Activated T-helper 17 cell treated with anti-CD3 and anti-CD28 coated beads, Interleukin-2, amount 50 U/mL, for 72 hours (primary cell): ENCODE measurements at regions not wholly inside any gene's neighbourhood (a gene's known extent, or its start where the extent isn't known, plus 50 kb on each side); places are given as distances from the start of the nearest gene placed in this dataset.

Experiments
- ATAC-seq: fragments of 150-1000 bp; cut with Tn5 transposase; replicated peaks from 2 replicates; pipeline ENCODE4 v1.10.0; 2021; ENCODE audit warnings: mild to moderate bottlenecking, moderate library complexity
- H3K27ac Mint-ChIP-seq: one replicate; pipeline ENCODE4 v1.8.0; 2022; ENCODE audit warnings: mixed read lengths
- H3K27me3 Mint-ChIP-seq: one replicate; pipeline ENCODE4 v1.8.0; 2022; ENCODE audit warnings: mixed read lengths
- H3K36me3 Mint-ChIP-seq: one replicate; pipeline ENCODE4 v1.8.0; 2022; ENCODE audit warnings: low read depth, mild to moderate bottlenecking, mixed read lengths
- H3K4me1 Mint-ChIP-seq: one replicate; pipeline ENCODE4 v1.8.0; 2022; ENCODE audit warnings: mixed read lengths
- H3K4me3 Mint-ChIP-seq: one replicate; pipeline ENCODE4 v1.8.0; 2022; ENCODE audit warnings: mild to moderate bottlenecking, mixed read lengths
- H3K9me3 Mint-ChIP-seq: one replicate; pipeline ENCODE4 v1.8.0; 2022; ENCODE audit warnings: mixed read lengths

DNA sequence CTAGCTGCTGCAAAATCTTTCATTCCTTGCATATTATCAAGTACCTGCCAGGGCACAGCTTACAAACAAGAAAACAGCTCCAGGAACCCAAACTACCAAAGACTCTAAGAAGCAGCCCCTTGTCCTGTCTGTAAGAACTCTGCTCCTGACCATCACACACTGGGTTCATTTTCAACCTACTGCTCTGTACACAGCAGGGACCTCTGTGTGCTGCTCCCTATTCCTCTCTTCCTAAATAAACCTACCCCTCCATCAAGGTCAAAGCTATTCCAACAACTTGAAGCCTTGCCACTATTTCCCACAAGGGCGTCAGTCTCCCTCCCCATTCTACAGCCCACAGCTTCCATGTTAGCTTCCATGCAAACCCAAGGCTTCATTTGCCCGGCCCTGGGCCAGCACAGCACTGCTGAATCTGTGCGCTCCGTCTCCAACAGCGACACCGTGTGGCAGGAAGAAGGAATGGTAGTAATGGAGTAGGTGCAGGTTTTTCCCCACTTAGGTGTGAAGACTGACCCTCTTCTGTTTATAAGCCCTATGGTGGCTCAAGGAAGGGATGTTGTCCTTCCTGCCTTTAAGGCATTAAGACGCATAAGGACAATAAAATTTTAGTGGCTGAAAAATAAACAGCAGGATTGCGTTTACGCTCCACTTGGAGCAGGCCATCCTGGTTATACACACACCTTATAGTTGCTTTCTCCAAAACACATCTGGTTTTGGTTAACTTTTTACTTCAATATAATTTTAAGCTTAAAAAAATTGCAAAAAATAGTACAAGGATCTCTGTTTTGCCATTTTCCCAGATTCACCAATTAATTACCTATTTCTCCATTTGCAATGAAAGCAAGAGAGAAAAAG is 115.2 kb upstream of the NXT1 start:
- H3K4me1 Mint-ChIP-seq, result no peaks in the 10 kb centered on the region
- no peaks in the 10 kb centered on the region for H3K36me3 Mint-ChIP-seq
- peaks cover 19% of the 10 kb centered on the region for H3K27me3 Mint-ChIP-seq
- peaks cover 12% of the 10 kb centered on the region for H3K9me3 Mint-ChIP-seq
- peak; percentile 58 for ATAC-seq
- no peak overlapping the region for H3K4me3 Mint-ChIP-seq
- H3K27ac Mint-ChIP-seq, result no peak overlapping the region

DNA sequence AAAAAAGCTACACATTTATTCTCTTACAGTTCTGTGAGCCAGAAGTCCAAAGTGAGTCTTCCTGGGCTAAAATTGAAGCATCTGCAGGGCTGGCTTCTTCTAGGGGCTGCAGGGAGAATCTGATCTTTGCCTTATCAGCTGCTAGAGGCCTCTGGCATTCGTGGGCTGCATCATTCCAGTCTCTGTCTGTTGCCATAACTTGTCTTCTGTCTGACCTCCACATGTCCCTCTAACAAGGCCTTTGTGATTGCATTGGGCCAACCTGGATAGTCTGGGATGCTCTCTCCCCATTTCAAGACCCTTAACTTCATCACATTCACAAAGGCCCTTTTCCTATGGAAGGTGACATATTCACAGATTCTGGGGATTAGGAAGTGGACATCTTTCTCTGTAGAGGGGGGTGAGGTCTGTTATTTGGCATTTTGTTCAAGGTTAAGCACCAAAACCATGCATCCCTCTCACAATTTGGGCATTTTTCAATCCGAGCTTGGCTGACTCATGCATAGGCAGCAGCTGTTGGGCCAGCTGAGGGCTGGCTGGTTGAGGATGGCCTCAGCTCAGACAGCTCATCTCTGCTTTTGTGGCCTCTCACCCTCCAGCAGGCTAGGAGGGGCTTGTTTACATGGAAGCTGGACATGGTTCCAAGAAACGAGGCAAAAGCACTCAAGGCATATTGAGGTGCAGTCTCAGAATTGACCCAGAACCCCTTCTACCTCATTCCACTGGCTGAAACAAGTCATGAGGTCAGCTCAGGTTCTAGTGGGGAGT is 116.1 kb upstream of the NXT1 start:
- Mint-ChIP-seq H3K27ac (no peak overlapping the region), H3K4me3 (no peak overlapping the region), H3K27me3 (peaks cover 20% of the 10 kb centered on the region), H3K4me1 (no peaks in the 10 kb centered on the region), H3K36me3 (no peaks in the 10 kb centered on the region), H3K9me3 (peaks cover 11% of the 10 kb centered on the region)
- ATAC-seq, result no peak

DNA sequence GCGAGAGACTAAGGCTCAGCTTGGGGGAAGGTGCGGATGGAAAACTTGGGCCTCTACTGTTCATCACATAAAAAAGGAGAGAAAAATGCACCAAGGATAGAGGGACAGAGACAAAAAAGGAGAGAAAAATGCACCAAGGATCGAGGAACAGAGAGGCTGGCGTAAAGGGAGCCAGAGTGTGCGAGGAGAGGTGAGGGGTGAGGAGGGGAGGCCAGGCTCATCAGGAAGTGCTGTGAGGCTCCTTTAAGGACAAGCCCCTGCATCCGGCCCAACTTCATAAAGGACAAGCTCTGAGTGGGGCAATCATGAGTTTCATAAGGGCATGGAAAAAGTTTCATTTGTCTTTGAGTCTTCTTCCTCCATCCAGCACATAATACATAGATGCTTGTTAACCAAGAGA is 117.2 kb upstream of the NXT1 start:
- Mint-ChIP-seq H3K27me3 (peaks cover 16% of the 10 kb centered on the region), H3K4me3 (no peak overlapping the region), H3K4me1 (no peaks in the 10 kb centered on the region), H3K27ac (no peak overlapping the region), H3K36me3 (no peaks in the 10 kb centered on the region), H3K9me3 (peaks cover 3% of the 10 kb centered on the region)
- no peak for ATAC-seq

DNA sequence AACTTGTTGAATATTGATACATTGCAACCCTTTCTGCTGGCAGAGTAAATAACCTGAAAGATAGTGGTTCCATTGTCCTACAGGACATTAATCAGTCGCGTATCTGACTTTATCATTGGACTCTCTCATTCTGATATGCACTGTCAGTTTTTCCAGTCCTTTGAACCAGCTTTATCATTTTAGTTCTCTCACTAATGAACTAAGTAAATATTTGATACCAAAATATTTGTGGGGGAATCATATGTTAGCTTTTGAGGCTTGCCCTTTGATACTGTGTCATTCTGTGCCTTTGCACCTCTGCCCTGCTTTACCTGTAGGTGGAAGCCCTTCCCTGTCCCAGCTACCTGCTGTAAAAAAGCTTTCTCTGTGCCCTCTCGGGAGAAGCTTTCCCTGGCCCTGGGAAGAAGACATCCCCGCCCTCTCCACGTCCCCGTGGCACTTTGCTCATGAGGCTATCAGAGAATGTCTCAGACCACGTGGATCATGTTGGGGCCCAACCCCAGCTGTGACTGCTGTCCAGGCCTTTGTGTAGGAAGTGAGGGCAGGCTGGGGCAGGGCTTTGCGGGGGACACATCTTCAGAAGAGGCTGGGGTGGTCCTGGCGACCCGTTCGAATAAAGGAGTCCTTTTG is 117.8 kb upstream of the NXT1 start:
- ATAC-seq, result no peak
- Mint-ChIP-seq H3K4me1 (no peaks in the 10 kb centered on the region), H3K9me3 (peaks cover 3% of the 10 kb centered on the region), H3K27me3 (peaks cover 16% of the 10 kb centered on the region), H3K4me3 (no peak overlapping the region), H3K27ac (no peak overlapping the region), H3K36me3 (no peaks in the 10 kb centered on the region)

DNA sequence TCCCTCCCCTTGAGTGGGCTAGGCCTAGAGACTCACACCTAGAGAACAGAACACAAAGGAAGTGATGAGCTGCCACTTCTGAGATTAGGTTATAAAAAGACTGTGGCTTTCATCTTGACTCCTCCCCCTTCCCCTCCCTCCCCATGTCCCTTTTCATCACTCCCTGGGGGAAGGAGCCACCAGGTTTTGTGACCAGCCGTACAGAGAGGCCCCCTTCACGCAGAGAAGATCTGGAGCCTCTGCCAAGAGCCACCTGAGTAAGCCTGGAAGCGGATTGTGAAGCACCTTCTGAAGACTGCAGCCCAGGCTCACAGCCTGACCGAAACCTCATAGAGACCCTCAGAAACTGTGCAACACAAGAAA is 118.4 kb upstream of the NXT1 start:
- Mint-ChIP-seq H3K4me3 (no peak overlapping the region), H3K27ac (no peak overlapping the region), H3K4me1 (no peaks in the 10 kb centered on the region), H3K36me3 (no peaks in the 10 kb centered on the region), H3K9me3 (peaks cover 3% of the 10 kb centered on the region), H3K27me3 (peaks cover 18% of the 10 kb centered on the region)
- ATAC-seq, result no peak

DNA sequence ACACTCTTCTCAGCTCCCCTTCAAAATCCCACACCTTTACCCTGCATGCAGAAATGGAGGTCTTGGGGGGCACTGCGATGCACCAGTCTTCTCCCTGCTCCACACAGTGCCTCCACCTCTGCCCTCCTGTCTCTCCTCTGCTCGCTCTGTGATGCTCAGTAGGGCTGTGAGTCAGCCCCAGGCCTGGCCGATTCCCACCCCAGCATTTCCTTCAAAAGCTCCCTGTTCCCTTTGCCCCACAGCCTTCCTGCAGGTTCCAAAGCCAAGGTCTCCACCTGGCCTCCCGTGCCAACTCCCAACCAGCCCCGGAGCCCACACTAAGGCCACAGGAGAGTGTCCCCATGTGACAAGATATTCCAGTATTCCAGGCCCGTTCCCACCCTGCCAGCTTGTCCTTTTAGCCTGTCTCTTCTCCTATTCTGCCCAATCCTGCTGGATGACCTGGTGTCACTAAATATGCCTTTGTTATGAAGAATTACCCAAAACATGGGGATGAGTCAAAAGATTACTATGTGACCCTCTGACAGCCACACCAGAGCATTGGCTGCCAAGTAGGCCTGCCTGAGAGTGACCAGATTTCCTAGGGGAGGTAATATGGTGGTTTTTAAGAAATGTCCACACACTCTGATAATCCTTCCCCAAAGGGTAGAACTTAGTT is 118.9 kb upstream of the NXT1 start:
- Mint-ChIP-seq H3K27ac (no peak overlapping the region), H3K4me3 (no peak overlapping the region), H3K4me1 (no peaks in the 10 kb centered on the region), H3K36me3 (no peaks in the 10 kb centered on the region), H3K27me3 (peaks cover 18% of the 10 kb centered on the region), H3K9me3 (peaks cover 3% of the 10 kb centered on the region)
- no peak for ATAC-seq

DNA sequence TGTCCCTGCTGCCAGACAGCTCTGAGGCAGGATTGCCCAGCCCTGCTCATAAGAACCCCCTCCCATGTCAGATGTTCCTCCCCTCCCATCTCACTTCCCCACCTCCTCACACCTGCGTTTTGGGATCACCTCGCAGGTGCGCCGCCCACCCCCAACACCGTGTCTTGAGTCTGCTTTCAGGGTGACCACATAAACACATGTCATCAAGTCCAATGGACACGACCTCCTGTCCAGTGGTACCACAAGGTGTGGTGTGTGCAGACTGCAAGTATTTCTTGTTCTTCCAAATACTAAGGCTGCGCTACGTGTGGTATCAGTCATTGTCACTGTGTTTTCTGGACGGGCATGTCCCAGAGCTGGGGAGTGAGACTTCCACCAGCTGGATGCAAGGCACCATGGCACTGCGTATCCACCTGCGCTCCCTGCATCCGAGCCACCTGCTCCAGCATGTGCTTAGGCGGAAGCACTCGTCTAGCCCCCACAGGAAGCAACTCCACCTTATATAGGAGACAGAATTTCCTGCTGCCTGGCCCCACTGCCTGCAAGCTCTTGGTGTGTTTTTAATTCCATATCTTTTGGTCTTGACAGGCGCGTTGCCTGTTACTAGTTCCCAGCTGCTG is 119.7 kb upstream of the NXT1 start:
- Mint-ChIP-seq H3K27me3 (peaks cover 18% of the 10 kb centered on the region), H3K4me1 (no peaks in the 10 kb centered on the region), H3K9me3 (peaks cover 3% of the 10 kb centered on the region), H3K27ac (no peak overlapping the region), H3K4me3 (no peak overlapping the region), H3K36me3 (no peaks in the 10 kb centered on the region)
- no peak for ATAC-seq

DNA sequence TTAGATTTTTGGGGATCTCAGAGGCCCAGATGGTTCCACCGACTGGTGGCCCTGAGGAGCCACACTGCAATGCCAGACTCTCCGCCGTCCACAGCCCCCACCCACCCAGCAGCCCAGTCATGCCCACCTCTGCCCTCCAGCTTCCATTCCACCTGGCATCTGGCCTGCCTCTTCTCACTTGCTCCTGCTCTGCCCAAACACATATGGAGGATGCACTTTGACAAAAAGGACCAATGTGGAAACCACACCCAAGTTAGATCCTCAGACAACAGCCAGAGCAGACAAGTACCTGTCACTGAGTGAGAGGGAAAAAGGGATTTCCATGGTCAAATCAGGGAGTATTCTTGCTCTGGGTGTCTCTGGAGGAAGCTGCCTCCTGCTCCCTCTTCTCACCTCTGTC is 120.6 kb upstream of the NXT1 start:
- peaks cover 18% of the 10 kb centered on the region for H3K27me3 Mint-ChIP-seq
- no peak for ATAC-seq
- no peak overlapping the region for H3K4me3 Mint-ChIP-seq
- no peaks in the 10 kb centered on the region for H3K4me1 Mint-ChIP-seq
- H3K36me3 Mint-ChIP-seq, result no peaks in the 10 kb centered on the region
- no peak overlapping the region for H3K27ac Mint-ChIP-seq
- H3K9me3 Mint-ChIP-seq, result peaks cover 3% of the 10 kb centered on the region

DNA sequence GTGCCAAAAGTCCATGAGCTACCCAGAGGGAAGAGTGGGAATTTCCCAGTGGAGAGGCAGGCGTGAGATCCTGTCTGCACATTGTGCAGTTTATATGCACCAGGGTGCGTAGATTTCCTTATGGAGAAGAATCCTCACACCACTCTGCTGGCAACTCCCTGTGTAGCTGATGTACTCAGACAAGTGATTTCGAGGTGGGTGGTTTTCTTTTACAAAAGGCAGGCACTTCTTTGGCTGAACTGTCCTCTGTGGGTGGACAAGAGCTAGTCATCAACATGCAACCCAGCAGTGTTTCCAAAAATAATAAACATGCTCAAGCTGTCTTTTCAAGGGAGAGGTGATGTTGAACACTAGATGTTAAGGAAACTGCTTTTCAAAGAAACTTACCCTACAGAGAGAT is 121.7 kb upstream of the NXT1 start:
- peaks cover 18% of the 10 kb centered on the region for H3K27me3 Mint-ChIP-seq
- H3K9me3 Mint-ChIP-seq, result peaks cover 3% of the 10 kb centered on the region
- no peak overlapping the region for H3K27ac Mint-ChIP-seq
- H3K36me3 Mint-ChIP-seq, result no peaks in the 10 kb centered on the region
- no peak overlapping the region for H3K4me3 Mint-ChIP-seq
- no peak for ATAC-seq
- no peaks in the 10 kb centered on the region for H3K4me1 Mint-ChIP-seq

DNA sequence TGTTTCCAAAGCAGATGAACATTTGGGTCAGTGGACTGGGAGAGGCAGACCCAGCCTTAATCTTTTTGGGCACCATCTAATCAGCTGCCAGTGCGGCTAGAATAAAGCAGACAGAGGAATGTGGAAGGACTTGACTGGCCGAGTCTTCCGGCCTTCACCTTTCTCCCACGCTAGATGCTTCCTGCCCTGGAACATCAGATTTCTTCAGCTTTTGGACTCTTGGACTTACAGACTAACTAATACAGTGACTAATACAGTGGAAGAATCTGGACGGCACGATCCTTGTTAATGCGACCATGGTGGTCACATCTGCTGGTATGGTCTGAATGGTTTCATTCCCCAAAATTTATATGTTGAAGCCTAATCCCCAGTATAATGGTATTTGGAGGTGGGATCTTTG is 122.6 kb upstream of the NXT1 start:
- H3K27me3 Mint-ChIP-seq, result peaks cover 18% of the 10 kb centered on the region
- no peak overlapping the region for H3K27ac Mint-ChIP-seq
- no peak overlapping the region for H3K4me3 Mint-ChIP-seq
- no peak for ATAC-seq
- H3K9me3 Mint-ChIP-seq, result peaks cover 3% of the 10 kb centered on the region
- no peaks in the 10 kb centered on the region for H3K36me3 Mint-ChIP-seq
- H3K4me1 Mint-ChIP-seq, result no peaks in the 10 kb centered on the region

DNA sequence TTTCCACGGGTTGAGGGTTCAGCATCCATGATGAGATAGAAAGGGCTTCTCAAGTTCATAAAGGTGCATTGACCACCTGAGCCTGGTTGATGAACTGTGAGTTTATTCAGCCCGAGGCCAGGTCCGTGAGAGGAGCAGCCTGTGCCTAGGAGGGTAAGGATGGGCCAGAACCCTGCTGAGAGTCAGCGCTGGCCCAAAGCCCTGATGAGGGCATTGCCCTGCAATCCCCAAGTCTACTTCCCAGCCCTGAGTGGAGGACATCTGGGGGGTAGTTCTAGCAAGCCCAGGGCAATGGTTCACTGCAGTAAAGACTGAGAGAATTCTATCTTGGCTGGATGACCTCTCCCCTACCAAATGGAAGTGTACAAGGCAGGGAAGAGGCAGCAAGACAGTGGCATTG is 123.3 kb upstream of the NXT1 start:
- no peak overlapping the region for H3K4me3 Mint-ChIP-seq
- no peak for ATAC-seq
- H3K36me3 Mint-ChIP-seq, result no peaks in the 10 kb centered on the region
- H3K9me3 Mint-ChIP-seq, result peaks cover 4% of the 10 kb centered on the region
- H3K27ac Mint-ChIP-seq, result no peak overlapping the region
- peaks cover 18% of the 10 kb centered on the region for H3K27me3 Mint-ChIP-seq
- no peaks in the 10 kb centered on the region for H3K4me1 Mint-ChIP-seq

DNA sequence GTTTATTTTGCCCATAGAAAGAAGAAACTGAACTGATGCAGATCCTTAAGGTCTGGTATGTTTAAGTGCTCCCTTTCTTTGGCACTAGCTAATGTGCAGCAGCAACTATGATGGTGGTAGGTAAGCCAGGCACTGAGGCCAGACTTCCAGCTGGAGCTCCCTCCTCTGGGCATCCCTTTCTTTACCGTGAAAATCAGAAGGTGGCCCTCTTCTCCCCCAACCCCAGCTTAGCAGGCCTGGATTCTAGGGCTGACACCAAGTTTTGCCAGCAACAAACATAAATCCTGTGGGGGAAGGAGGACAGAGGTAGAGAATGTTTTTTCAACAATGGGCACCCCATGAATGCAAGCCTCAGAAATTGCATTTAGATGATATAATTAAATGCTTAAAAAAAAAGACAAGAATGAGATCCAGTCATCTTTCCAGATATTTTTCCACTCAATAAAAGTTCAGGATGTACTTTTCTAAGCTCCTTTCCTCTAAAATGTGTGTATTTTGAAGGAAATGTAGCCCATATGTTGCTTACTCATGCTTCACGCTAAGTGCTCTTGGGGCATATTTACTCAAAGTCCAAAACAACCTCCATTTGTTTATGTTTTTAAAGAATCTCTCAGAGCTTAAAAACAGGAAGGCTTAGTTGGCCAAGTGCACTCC is 123.9 kb upstream of the NXT1 start:
- Mint-ChIP-seq H3K27me3 (peaks cover 21% of the 10 kb centered on the region), H3K36me3 (no peaks in the 10 kb centered on the region), H3K4me3 (no peak overlapping the region), H3K4me1 (no peaks in the 10 kb centered on the region), H3K9me3 (peaks cover 7% of the 10 kb centered on the region), H3K27ac (no peak overlapping the region)
- no peak for ATAC-seq

DNA sequence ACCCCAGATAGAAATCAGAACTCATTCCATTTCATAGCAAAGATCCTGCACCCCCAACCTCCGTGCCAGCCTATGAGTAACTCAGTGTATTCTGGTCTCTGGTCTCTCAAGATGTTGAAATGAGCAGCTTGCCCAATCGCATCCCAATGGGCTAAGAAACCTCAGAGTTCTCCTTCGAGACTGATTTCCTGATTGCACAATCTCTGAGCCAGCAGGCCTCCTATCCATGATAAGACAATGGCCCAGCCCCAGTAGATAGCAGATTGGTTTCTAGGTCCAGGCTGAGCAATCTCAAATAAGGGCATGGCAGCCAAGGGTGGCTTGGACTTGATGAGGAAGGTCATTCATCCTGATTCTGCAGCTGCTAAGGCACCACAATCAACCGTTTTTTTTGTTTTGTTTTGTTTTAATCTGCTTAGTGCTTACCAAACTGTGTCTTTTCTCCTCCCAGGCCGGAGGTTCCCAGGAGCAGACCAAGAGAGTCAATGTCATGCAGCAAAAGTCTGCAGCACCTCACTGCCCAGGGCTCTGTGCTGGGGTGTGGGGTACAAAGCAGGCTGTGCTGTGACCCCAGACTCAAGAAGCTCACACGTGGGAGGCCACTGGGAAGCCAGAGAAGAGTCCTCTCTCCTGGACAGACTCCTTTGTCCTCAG is 125.1 kb upstream of the NXT1 start:
- Mint-ChIP-seq H3K9me3 (peaks cover 16% of the 10 kb centered on the region), H3K4me1 (no peaks in the 10 kb centered on the region), H3K36me3 (no peaks in the 10 kb centered on the region), H3K4me3 (no peak overlapping the region), H3K27ac (no peak overlapping the region), H3K27me3 (peaks cover 22% of the 10 kb centered on the region)
- no peak for ATAC-seq
